Stomach (tissue), 8 donors: ENCODE measurements at regions not wholly inside any gene's neighbourhood (a gene's known extent, or its start where the extent isn't known, plus 50 kb on each side); places are given as distances from the start of the nearest gene placed in this dataset.

Source experiments
- DNase-seq, 2 donors: peaks; one replicate each; pipeline versions ENCODE4 v3.0.0 to v3.0.0-alpha.2; 2013 to 2019
- H3K27ac ChIP-seq, 5 donors: fragments of 200-600 bp in 4 of 5; sonication (generic) in 4 of 5; one replicate each; pipeline ENCODE4 v1.5.1; 2013 to 2019; ENCODE audit warnings: mild to moderate bottlenecking in 1 of 5, moderate library complexity in 1 of 5
- H3K27me3 ChIP-seq, 3 donors: fragments of 200-600 bp; sonication (generic); one replicate each; pipeline ENCODE4 v1.5.1; 2017 to 2019; ENCODE audit warnings: mixed run types in 1 of 3
- H3K36me3 ChIP-seq, 4 donors: fragments of 200-600 bp; sonication (generic); 1 replicate in 3 of 4; 2 replicates in 1 of 4; pipeline ENCODE4 v1.5.1; 2016 to 2019
- H3K4me1 ChIP-seq, 4 donors: fragments of 200-600 bp; sonication (generic); one replicate each; pipeline ENCODE4 v1.5.1; 2016 to 2019
- H3K4me3 ChIP-seq, 4 donors: fragments of 200-600 bp; sonication (generic) in 3 of 4; one replicate each; pipeline ENCODE4 v1.5.1; 2016 to 2019; ENCODE audit warnings: mild to moderate bottlenecking in 1 of 4
- H3K9me3 ChIP-seq, 4 donors: fragments of 200-600 bp; sonication (generic); one replicate each; pipeline ENCODE4 v1.5.1; 2016 to 2019
- EP300 ChIP-seq: sonication (generic); formaldehyde crosslinking; IDR thresholded peaks from one replicate; pipeline ENCODE4 v1.6.1; 2017; ENCODE audit warnings: antibody characterized with exemption
- POLR2A ChIP-seq, 4 donors: fragments of 450-650 bp; IDR thresholded peaks; one replicate each; pipeline ENCODE4 v1.6.1; 2016; ENCODE audit warnings: antibody characterized with exemption in 4 of 4, control low read depth in 2 of 4, mild to moderate bottlenecking in 1 of 4, moderate library complexity in 1 of 4
- POLR2AphosphoS5 ChIP-seq, 3 donors: sonication (generic); formaldehyde crosslinking; IDR thresholded peaks; one replicate each; pipeline ENCODE4 v1.6.1; 2016; ENCODE audit warnings: antibody characterized with exemption in 3 of 3
- whole genome bisulfite sequencing, 5 donors: extraction: QIAGEN DNeasy Blood & Tissue Kit in 3 of 5; methylation state at CpG; one replicate each; pipeline versions ENCODE4 v1.1.5 to v1.1.7; 2013 to 2018; 5-methylcytosine and 5-hydroxymethylcytosine counted together
- intact Hi-C: fragments of 100-400 bp; cut with DNase I; formaldehyde crosslinking; loops from one replicate; pipeline ENCODE4 v1.15.1; 2023; ENCODE audit warnings: low total_unique reads
- TF ChIP-seq, protein P1 (sequence below), 7 experiments: fragments of 450-650 bp in 4 of 7; fragments of 200-600 bp in 3 of 7; sonication (generic) in 3 of 7; IDR thresholded peaks; one replicate each; pipeline ENCODE4 v1.5.1; 2016 to 2019; ENCODE audit warnings: antibody characterized with exemption in 7 of 7, control low read depth in 2 of 7, mild to moderate bottlenecking in 1 of 7
- donor health status: healthy with polysubstance abuse.
- donor health status: Bipolar disorder and iron deficiency.
- donor health status: healthy.

DNA sequence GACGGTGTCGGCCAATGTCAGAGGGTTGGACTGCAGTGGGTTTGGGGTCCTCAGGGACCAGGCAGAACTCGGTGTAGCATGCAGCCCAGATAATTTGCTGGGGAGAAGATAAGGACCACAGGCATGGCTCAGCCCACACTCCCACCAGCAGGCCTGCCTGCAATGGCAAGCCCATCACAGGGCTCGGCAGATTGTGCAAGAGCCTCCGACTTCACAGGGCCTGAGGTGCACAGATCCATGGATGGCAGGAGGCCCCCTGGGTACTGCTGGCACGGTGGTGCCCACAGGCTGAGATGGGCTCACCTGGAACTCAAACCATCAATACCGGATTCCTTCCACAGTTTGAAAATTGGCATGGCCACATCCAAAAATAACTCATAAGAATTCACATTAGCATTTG lies 180.3 kb downstream of the TTLL2 start:
- Histone ChIP-seq H3K4me3 (no peak overlapping the region), H3K36me3 (no peaks in the 10 kb centered on the region), H3K27ac (no peak overlapping the region), H3K4me1 (no peaks in the 10 kb centered on the region), H3K27me3 (peaks cover 0 to 11% (median 5%) of the 10 kb centered on the region in 3 donors), H3K9me3 (no peaks in the 10 kb centered on the region)
- intact Hi-C loops = no loop called here
- no peak for TF ChIP-seq POLR2AphosphoS5 (IDR thresholded peaks at IDR 0.05)
- TF ChIP-seq EP300 = no peak
- no peak for TF ChIP-seq POLR2A (IDR thresholded peaks at IDR 0.05)
- TF ChIP-seq, protein P1, sequence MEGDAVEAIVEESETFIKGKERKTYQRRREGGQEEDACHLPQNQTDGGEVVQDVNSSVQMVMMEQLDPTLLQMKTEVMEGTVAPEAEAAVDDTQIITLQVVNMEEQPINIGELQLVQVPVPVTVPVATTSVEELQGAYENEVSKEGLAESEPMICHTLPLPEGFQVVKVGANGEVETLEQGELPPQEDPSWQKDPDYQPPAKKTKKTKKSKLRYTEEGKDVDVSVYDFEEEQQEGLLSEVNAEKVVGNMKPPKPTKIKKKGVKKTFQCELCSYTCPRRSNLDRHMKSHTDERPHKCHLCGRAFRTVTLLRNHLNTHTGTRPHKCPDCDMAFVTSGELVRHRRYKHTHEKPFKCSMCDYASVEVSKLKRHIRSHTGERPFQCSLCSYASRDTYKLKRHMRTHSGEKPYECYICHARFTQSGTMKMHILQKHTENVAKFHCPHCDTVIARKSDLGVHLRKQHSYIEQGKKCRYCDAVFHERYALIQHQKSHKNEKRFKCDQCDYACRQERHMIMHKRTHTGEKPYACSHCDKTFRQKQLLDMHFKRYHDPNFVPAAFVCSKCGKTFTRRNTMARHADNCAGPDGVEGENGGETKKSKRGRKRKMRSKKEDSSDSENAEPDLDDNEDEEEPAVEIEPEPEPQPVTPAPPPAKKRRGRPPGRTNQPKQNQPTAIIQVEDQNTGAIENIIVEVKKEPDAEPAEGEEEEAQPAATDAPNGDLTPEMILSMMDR (IDR thresholded peaks at IDR 0.05) = no peak
- 74 to 85% (median 81%) methylated on average over 5 to 7 of the region's 7 CpGs for WGBS, 5 donors
- DNase-seq = no peak

DNA sequence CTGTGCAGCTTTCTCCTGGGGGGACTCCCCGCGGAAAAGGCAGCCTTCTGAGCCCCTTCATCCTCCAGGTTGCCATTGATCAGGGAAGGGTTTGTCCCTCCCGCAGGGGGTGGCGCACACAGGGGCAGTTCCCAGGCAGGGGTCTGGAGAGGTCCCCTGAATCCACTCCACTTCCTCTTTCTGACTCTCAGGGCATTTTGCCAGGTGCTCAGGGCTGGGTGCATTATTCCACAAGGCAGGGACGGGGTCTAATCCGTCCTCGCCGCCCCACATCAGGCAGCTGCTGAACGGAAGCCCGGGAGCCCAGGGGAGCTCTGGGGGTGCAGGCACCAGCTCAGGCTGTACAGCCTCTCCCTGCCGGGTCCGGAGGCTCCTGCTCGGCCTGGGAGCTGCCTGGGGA lies 180.9 kb downstream of the TTLL2 start:
- no peak overlapping the region for H3K27ac ChIP-seq
- H3K9me3 ChIP-seq = no peaks in the 10 kb centered on the region
- TF ChIP-seq, protein P1 (IDR thresholded peaks at IDR 0.05) = no peak
- TF ChIP-seq POLR2AphosphoS5 (IDR thresholded peaks at IDR 0.05) (no peak), EP300 (no peak), POLR2A (IDR thresholded peaks at IDR 0.05) (no peak)
- no peak for DNase-seq
- H3K4me3 ChIP-seq = no peak overlapping the region
- H3K27me3 ChIP-seq = peaks cover 0 to 11% (median 5%) of the 10 kb centered on the region in 3 donors
- WGBS, 5 donors = 60 to 78% (median 73%) methylated on average over 4 to 13 of the region's 13 CpGs
- H3K4me1 ChIP-seq = no peaks in the 10 kb centered on the region
- H3K36me3 ChIP-seq = no peaks in the 10 kb centered on the region
- intact Hi-C loops = no loop called here

DNA sequence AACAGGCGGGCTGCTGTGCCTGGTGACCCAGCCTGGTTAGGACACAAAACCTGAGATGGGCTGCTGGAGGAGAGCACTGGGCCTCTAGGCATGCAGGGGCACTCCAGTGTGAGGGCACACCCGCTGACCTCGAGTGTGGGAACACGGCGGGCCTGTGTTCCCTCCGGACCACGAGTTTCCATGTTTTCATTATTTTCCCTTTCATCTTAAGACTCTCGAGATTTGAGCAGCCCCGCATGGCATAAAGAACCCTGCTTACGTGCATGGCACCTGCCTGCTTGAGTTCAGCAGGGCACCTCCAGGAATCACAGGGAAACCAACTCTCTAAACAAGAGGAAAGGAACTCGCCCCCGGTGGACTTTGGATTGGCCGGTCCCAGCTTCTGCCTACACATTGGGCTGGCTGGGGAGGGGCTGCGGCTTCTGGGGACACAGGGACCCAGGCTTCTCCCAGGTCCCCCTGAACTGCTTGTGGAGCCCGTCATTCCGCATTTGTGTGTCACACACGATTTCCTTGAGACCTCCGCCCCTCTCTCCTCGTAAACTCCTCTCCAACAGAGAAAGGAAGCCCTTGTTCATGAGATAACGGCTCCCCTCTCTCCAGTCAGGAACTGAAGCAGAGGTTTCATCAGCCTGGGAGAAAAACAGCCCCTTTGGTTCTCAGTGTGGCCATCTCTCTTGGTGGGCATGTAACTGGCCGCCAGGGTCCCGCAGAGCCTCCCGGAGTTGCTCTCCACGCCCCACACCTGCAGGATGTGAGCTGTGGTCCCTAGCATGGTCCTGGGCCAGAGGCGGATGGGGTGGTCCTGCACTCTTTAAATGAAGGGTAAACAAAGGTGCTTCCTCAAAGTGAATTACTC lies 181.8 kb downstream of the TTLL2 start:
- 74 to 89% (median 78%) methylated on average over 23 to 25 of the region's 25 CpGs for WGBS, 5 donors
- no peak overlapping the region for H3K4me3 ChIP-seq
- H3K36me3 ChIP-seq = no peaks in the 10 kb centered on the region
- H3K27ac ChIP-seq = no peak overlapping the region
- H3K9me3 ChIP-seq = no peaks in the 10 kb centered on the region
- DNase-seq = no peak
- peaks cover 0 to 16% (median 5%) of the 10 kb centered on the region in 3 donors for H3K27me3 ChIP-seq
- intact Hi-C loops = no loop called here
- H3K4me1 ChIP-seq = no peaks in the 10 kb centered on the region
- TF ChIP-seq POLR2AphosphoS5 (IDR thresholded peaks at IDR 0.05) = no peak
- TF ChIP-seq, protein P1 (IDR thresholded peaks at IDR 0.05) = no peak

DNA sequence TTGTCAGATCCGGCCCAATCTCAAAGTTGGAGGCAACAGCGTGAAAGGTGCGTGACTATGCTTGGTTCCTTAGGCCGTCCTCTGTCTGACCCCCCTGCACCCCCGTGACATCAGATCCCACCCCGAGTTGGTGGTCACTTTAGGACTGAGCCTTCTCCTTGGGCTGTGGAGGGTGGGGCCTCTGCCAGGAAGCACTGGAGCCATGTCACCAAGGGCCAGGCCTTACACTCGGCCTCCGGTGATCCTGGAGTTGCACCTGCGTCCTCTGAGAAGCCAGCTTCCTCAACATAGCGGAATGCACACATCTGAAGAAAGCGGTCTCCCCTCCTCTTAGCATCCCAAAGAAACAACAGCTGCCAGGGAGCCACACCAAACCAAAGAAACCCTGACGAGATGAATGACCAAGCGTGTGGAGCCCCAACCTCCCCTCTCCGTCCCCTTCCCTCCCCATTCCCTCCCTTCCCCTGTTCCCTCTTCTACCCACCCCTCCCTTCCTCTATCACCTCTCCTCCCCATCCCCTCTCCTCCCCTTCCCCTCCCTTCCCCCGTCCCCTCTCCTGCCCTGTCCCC lies 182.6 kb downstream of the TTLL2 start:
- Histone ChIP-seq H3K27ac (no peak overlapping the region), H3K4me3 (no peak overlapping the region), H3K27me3 (peaks cover 0 to 18% (median 5%) of the 10 kb centered on the region in 3 donors), H3K36me3 (no peaks in the 10 kb centered on the region), H3K9me3 (no peaks in the 10 kb centered on the region), H3K4me1 (no peaks in the 10 kb centered on the region)
- no peak for DNase-seq
- no peak for TF ChIP-seq POLR2A (IDR thresholded peaks at IDR 0.05)
- TF ChIP-seq, protein P1 (IDR thresholded peaks at IDR 0.05) = no peak
- no peak for TF ChIP-seq EP300
- no peak for TF ChIP-seq POLR2AphosphoS5 (IDR thresholded peaks at IDR 0.05)
- 76 to 85% (median 81%) methylated on average over 15 of the region's 15 CpGs for WGBS, 5 donors
- intact Hi-C loops = no loop called here
